ENCODE measurements at regions not wholly inside any gene's neighbourhood (a gene's known extent, or its start where the extent isn't known, plus 50 kb on each side); places are given as distances from the start of the nearest gene placed in this dataset.

DNA sequence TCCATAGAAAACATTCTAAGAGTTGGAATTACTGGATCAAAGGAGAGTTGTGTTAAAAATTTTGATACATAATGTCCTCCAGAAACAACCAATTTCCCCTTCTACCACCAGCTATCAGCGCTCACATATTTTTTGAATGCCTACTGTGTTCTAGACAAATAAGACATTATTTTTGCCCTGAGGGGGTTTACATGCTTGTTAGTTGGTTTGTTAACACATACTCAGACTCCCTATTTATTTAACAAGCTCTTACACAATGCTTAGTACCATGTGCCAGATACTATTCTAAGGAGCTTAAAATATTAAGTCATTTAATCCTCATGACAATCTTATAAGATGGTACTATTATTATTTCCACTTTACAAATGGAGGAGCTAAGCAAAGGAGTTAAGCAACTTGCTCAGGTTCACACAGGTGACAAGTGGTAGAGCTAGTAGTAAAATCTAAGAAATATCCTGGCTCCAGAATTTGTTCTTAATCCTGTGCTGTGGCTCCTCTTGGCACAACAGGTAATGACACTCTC is 194.2 kb downstream of the UTP18 start:
- intact Hi-C loops (cut with DNase I; ENCODE audit: low total_unique reads) = no loop called here
- ATAC-seq (no peak), DNase-seq (no peak)
- in situ Hi-C loops (cut with MboI; ENCODE audit: low sequenced_read_pairs in 4 of 4) = no loop called here
- Histone ChIP-seq H3K4me3 (no peak overlapping the region), H3K27ac (no peak overlapping the region), H3K9me3 (no peaks in the 10 kb centered on the region), H3K4me1 (no peaks in the 10 kb centered on the region), H3K36me3 (no peaks in the 10 kb centered on the region), H3K27me3 (no peaks in the 10 kb centered on the region)
- TF ChIP-seq POLR2A (IDR thresholded peaks at IDR 0.05) (no peak), CTCF (IDR thresholded peaks at IDR 0.05 in 4 of 5, conservative IDR thresholded peaks at IDR 0.05 in 1 of 5) (no peak)

DNA sequence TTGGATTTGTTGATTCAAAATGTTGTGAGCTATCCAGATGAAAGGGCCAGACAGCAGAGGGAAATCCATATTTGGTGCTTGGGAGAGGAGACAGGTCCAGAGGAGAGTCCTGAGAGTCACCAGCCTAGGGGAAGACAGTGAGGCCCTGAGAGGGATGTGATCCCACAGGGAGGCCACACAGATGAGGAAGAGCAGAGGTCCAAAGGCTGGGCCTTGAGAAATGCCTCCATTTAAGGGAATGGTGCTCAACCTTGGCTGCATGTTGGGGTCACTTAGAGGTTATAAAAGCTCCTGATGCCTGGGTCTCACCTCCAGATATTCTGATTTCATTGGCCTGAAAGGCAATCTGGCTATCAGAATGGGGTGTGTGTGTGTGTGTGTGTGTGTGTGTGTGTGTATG is 194.9 kb downstream of the UTP18 start:
- no peaks in the 10 kb centered on the region for H3K9me3 ChIP-seq
- H3K4me1 ChIP-seq = no peaks in the 10 kb centered on the region
- intact Hi-C loops (cut with DNase I; ENCODE audit: low total_unique reads) (no loop called here), in situ Hi-C loops (cut with MboI; ENCODE audit: low sequenced_read_pairs in 4 of 4) (no loop called here)
- H3K27me3 ChIP-seq = no peaks in the 10 kb centered on the region
- no peaks in the 10 kb centered on the region for H3K36me3 ChIP-seq
- TF ChIP-seq CTCF (IDR thresholded peaks at IDR 0.05 in 4 of 5, conservative IDR thresholded peaks at IDR 0.05 in 1 of 5) = no peak
- TF ChIP-seq POLR2A (IDR thresholded peaks at IDR 0.05) = no peak
- no peak overlapping the region for H3K4me3 ChIP-seq
- no peak overlapping the region for H3K27ac ChIP-seq
- ATAC-seq (no peak), DNase-seq (no peak)

DNA sequence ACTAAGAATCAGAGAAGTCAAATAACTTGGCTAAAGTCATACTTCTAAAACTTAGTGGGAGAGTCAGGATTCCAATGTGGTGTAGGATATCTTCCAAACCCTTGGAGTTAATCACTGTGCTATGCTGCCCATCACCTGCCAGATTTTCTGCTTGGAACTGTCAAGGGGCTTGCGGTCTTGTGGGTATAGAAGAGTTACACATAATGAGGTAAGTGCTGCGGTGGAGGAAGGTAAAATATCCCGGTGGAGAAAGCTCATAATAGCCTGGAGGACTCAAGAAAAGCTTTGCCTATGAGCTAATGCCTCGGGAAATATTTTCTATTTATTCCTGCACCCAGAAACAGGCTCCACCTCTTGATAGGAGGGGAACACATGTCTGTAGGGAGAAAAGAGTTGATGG is 195.6 kb downstream of the UTP18 start:
- Histone ChIP-seq H3K36me3 (no peaks in the 10 kb centered on the region), H3K4me1 (no peaks in the 10 kb centered on the region), H3K4me3 (no peak overlapping the region), H3K27me3 (no peaks in the 10 kb centered on the region), H3K27ac (no peak overlapping the region), H3K9me3 (no peaks in the 10 kb centered on the region)
- DNase-seq (no peak), ATAC-seq (no peak)
- intact Hi-C loops (cut with DNase I; ENCODE audit: low total_unique reads) = no loop called here
- in situ Hi-C loops (cut with MboI; ENCODE audit: low sequenced_read_pairs in 4 of 4) = no loop called here
- TF ChIP-seq POLR2A (IDR thresholded peaks at IDR 0.05) (no peak), CTCF (IDR thresholded peaks at IDR 0.05 in 4 of 5, conservative IDR thresholded peaks at IDR 0.05 in 1 of 5) (no peak)

- H3K27me3 ChIP-seq = no peaks in the 10 kb centered on the region
- H3K4me1 ChIP-seq = no peaks in the 10 kb centered on the region
- in situ Hi-C loops (cut with MboI; ENCODE audit: low sequenced_read_pairs in 4 of 4) = no loop called here
- H3K9me3 ChIP-seq = no peaks in the 10 kb centered on the region
- H3K27ac ChIP-seq = no peak overlapping the region
- H3K36me3 ChIP-seq = no peaks in the 10 kb centered on the region
- no peak overlapping the region for H3K4me3 ChIP-seq
- TF ChIP-seq POLR2A (IDR thresholded peaks at IDR 0.05) (no peak), CTCF (IDR thresholded peaks at IDR 0.05 in 4 of 5, conservative IDR thresholded peaks at IDR 0.05 in 1 of 5) (no peak)
- intact Hi-C loops (cut with DNase I; ENCODE audit: low total_unique reads) = no loop called here
- no peak for DNase-seq
- ATAC-seq = no peak
Measured at GRCh38 chr17:51456942-51457341, 196.6 kb downstream of the UTP18 start.

DNA sequence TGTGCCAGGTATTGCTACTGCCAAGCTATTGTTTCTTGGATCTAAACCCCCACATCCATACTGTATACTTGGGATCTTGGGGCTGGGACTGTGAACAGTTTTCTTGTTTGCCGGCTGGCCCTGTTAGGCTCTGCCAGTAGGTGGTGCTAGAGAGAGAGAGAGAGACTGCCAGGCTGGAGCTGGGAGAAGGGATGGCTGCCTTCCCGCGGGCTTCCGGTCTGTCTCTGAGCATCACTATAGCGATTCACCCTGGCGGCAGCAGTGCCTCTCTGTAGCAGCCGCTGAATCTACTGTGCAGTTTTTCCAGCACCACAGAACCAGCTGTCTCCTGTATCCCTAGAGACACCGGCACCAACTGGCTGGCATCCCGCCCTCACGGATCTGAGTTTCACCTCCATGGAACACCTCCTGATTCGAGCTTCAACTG is 201.2 kb downstream of the UTP18 start:
- TF ChIP-seq CTCF (IDR thresholded peaks at IDR 0.05 in 4 of 5, conservative IDR thresholded peaks at IDR 0.05 in 1 of 5) (peak; percentile 16 to 65 (median 48)), POLR2A (IDR thresholded peaks at IDR 0.05) (no peak)
- Histone ChIP-seq H3K4me3 (no peak overlapping the region), H3K9me3 (no peaks in the 10 kb centered on the region), H3K36me3 (no peaks in the 10 kb centered on the region), H3K27me3 (no peaks in the 10 kb centered on the region), H3K4me1 (no peaks in the 10 kb centered on the region), H3K27ac (no peak overlapping the region)
- intact Hi-C loops (cut with DNase I; ENCODE audit: low total_unique reads) = no loop called here
- in situ Hi-C loops (cut with MboI; ENCODE audit: low sequenced_read_pairs in 4 of 4) = loop anchor here in 1 of 4 donors (10.0 kb wide), 1 partner anchor 273 kb away; no protein-coding TSS in a partner anchor
- DNase-seq (peak in 1 of 2 donors; percentile 18), ATAC-seq (no peak)
